ENCODE measurements at regions not wholly inside any gene's neighbourhood (a gene's known extent, or its start where the extent isn't known, plus 50 kb on each side); places are given as distances from the start of the nearest gene placed in this dataset.

- H3K27me3 Mint-ChIP-seq = peaks cover 18% of the 10 kb centered on the region
- H3K4me3 Mint-ChIP-seq = no peak overlapping the region
- TF ChIP-seq CTCF (IDR thresholded peaks at IDR 0.05) = no peak
- DNase-seq (no peak), ATAC-seq (ENCODE audit: low read depth) (no peak)
- POLR2A ChIA-PET = interaction anchor here (0.8 kb wide), 1 partner anchor 13 kb away, joined by 3 read pairs; no protein-coding TSS in a partner anchor
- CTCF ChIA-PET = no interaction called here
- intact Hi-C loops (cut with micrococcal nuclease) = no loop called here
- H3K36me3 Mint-ChIP-seq (ENCODE audit: low read depth) = no peaks in the 10 kb centered on the region
- no peaks in the 10 kb centered on the region for H3K9me3 Mint-ChIP-seq
- no peak overlapping the region for H3K27ac Mint-ChIP-seq
- H3K4me1 Mint-ChIP-seq = no peaks in the 10 kb centered on the region
Measured at GRCh38 chr9:89939181-89939580, 334.4 kb downstream of the GADD45G start.

DNA sequence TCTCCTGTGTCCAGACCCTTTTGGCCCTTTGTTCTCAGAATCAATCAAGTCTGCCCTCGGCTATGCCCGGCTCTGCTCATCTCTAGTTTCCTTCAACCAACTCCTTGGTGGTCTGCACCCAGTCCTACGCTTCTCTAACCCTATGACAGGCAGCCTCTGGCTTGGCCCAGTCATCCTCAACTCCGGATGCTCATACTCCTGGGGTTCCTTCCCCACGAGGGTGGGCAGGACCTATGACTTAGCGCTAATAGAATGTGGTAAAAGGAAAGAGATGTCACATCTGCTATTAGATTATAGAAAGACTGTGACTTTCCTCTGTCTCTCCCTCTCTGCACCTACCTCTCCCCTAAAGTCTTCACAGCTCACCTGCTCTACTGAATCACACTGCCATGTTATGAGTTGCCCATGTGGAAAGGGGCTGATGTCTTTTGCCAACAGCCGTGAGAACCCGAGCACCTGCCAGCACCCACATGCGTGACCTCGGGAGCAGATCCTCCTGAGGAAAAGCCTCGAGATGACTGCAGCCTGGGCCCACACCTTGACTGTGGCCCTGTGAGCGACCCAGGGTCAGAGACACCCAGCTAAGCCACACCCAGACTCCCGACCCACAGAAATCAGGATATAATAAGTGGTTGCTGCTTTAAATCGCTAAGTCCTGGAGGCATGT lies 334.9 kb downstream of the GADD45G start:
- no peak overlapping the region for H3K4me3 Mint-ChIP-seq
- no peaks in the 10 kb centered on the region for H3K4me1 Mint-ChIP-seq
- ATAC-seq (ENCODE audit: low read depth) (no peak), DNase-seq (no peak)
- no peak overlapping the region for H3K27ac Mint-ChIP-seq
- intact Hi-C loops (cut with micrococcal nuclease) = no loop called here
- no peak for TF ChIP-seq CTCF (IDR thresholded peaks at IDR 0.05)
- no peaks in the 10 kb centered on the region for H3K9me3 Mint-ChIP-seq
- H3K36me3 Mint-ChIP-seq (ENCODE audit: low read depth) = no peaks in the 10 kb centered on the region
- ChIA-PET POLR2A (no interaction called here), CTCF (no interaction called here)
- H3K27me3 Mint-ChIP-seq = peaks cover 18% of the 10 kb centered on the region

DNA sequence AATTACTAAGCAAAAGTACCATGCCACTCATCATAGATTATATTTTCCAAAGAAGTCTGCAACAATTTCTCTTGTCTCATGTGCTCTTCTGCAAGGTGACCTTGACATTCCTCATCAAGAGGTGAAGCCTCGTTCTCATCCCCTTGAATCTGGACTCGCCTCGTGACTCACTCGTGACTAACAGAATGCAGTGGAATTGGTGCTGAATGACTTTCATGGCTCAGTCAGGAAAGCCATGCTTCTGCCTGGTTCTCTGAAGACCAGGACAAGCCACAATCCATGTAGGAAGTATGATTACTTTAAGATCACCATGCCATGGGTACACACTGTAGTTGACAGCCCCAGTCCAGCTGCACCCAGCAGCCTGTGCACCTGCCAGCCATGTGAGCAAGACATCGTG lies 335.8 kb downstream of the GADD45G start:
- ATAC-seq (ENCODE audit: low read depth) = no peak
- H3K9me3 Mint-ChIP-seq = no peaks in the 10 kb centered on the region
- DNase-seq = no peak
- ChIA-PET POLR2A (no interaction called here), CTCF (no interaction called here)
- H3K4me3 Mint-ChIP-seq = no peak overlapping the region
- peaks cover 18% of the 10 kb centered on the region for H3K27me3 Mint-ChIP-seq
- H3K36me3 Mint-ChIP-seq (ENCODE audit: low read depth) = no peaks in the 10 kb centered on the region
- intact Hi-C loops (cut with micrococcal nuclease) = no loop called here
- no peak for TF ChIP-seq CTCF (IDR thresholded peaks at IDR 0.05)
- no peaks in the 10 kb centered on the region for H3K4me1 Mint-ChIP-seq
- no peak overlapping the region for H3K27ac Mint-ChIP-seq

DNA sequence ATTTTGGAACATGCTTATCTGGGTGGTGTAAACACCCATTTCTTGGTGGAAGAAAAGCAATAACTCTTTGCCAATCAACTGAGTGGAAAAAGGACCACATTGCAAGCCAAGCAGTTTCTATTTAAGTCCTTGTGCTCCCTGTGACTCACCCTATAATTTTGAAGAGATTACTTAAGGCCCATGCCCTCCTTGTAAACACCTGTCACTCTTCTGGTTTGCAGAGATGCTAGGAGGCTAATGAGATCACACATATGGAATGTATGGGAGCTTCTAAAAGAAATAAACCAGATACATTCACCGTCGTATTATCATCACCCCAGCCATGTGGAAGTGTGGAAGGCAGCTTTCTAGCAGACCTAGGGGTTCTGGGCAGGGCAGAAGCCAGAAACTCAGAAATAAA lies 337.1 kb downstream of the GADD45G start:
- no peaks in the 10 kb centered on the region for H3K36me3 Mint-ChIP-seq (ENCODE audit: low read depth)
- no peak for TF ChIP-seq CTCF (IDR thresholded peaks at IDR 0.05)
- intact Hi-C loops (cut with micrococcal nuclease) = no loop called here
- H3K4me3 Mint-ChIP-seq = no peak overlapping the region
- peaks cover 18% of the 10 kb centered on the region for H3K27me3 Mint-ChIP-seq
- no peak overlapping the region for H3K27ac Mint-ChIP-seq
- CTCF ChIA-PET = no interaction called here
- H3K4me1 Mint-ChIP-seq = no peaks in the 10 kb centered on the region
- DNase-seq = no peak
- ATAC-seq (ENCODE audit: low read depth) = no peak
- POLR2A ChIA-PET = interaction anchor here (0.6 kb wide), 1 partner anchor 161 kb away, joined by 3 read pairs; no protein-coding TSS in a partner anchor
- no peaks in the 10 kb centered on the region for H3K9me3 Mint-ChIP-seq

- CTCF ChIA-PET = no interaction called here
- Mint-ChIP-seq H3K4me3 (no peak overlapping the region), H3K4me1 (no peaks in the 10 kb centered on the region), H3K36me3 (ENCODE audit: low read depth) (no peaks in the 10 kb centered on the region), H3K27ac (no peak overlapping the region), H3K27me3 (peaks cover 18% of the 10 kb centered on the region), H3K9me3 (no peaks in the 10 kb centered on the region)
- TF ChIP-seq CTCF (IDR thresholded peaks at IDR 0.05) = no peak
- intact Hi-C loops (cut with micrococcal nuclease) = no loop called here
- DNase-seq (no peak), ATAC-seq (ENCODE audit: low read depth) (no peak)
- POLR2A ChIA-PET = no interaction called here
Measured at GRCh38 chr9:89942643-89943042, 337.8 kb downstream of the GADD45G start.

All from activated B cell treated with CpG ODN at 0.5 μM for 24 hours (primary cell).